ENCODE measurements at regions not wholly inside any gene's neighbourhood (a gene's known extent, or its start where the extent isn't known, plus 50 kb on each side); places are given as distances from the start of the nearest gene placed in this dataset.

GRCh38 chr7:155216475-155217272 lies 81.0 kb upstream of the INSIG1 start:
- no peak for DNase-seq (ENCODE audit: low spot score)

- no peak for DNase-seq (ENCODE audit: low spot score)
Measured at GRCh38 chr7:155217634-155218033, 80.0 kb upstream of the INSIG1 start.

- no peak for DNase-seq (ENCODE audit: low spot score)
Measured at GRCh38 chr7:155218276-155219153, 79.2 kb upstream of the INSIG1 start.

- no peak for DNase-seq (ENCODE audit: low spot score)
Measured at GRCh38 chr7:155219154-155219531, 78.5 kb upstream of the INSIG1 start.

- DNase-seq (ENCODE audit: low spot score): no peak
Measured at GRCh38 chr7:155219947-155220769, 77.5 kb upstream of the INSIG1 start.

GRCh38 chr7:155220903-155221302 lies 76.8 kb upstream of the INSIG1 start:
- DNase-seq (ENCODE audit: low spot score): no peak

GRCh38 chr7:155221547-155221946 lies 76.1 kb upstream of the INSIG1 start:
- DNase-seq (ENCODE audit: low spot score): no peak

- no peak for DNase-seq (ENCODE audit: low spot score)
Measured at GRCh38 chr7:155222061-155222460, 75.6 kb upstream of the INSIG1 start.

- DNase-seq (ENCODE audit: low spot score): no peak
Measured at GRCh38 chr7:155222573-155222972, 75.1 kb upstream of the INSIG1 start.

- no peak for DNase-seq (ENCODE audit: low spot score)
Measured at GRCh38 chr7:155223021-155223420, 74.7 kb upstream of the INSIG1 start.

GRCh38 chr7:155223503-155223902 lies 74.2 kb upstream of the INSIG1 start:
- DNase-seq (ENCODE audit: low spot score): no peak

- no peak for DNase-seq (ENCODE audit: low spot score)
Measured at GRCh38 chr7:155224116-155224811, 73.4 kb upstream of the INSIG1 start.

- DNase-seq (ENCODE audit: low spot score): no peak
Measured at GRCh38 chr7:155225095-155225494, 72.6 kb upstream of the INSIG1 start.

- DNase-seq (ENCODE audit: low spot score): no peak
Measured at GRCh38 chr7:155225516-155225915, 72.2 kb upstream of the INSIG1 start.

- DNase-seq (ENCODE audit: low spot score): no peak
Measured at GRCh38 chr7:155226261-155227003, 71.2 kb upstream of the INSIG1 start.

- no peak for DNase-seq (ENCODE audit: low spot score)
Measured at GRCh38 chr7:155227004-155227787, 70.5 kb upstream of the INSIG1 start.

GRCh38 chr7:155227788-155228458 lies 69.8 kb upstream of the INSIG1 start:
- no peak for DNase-seq (ENCODE audit: low spot score)

- DNase-seq (ENCODE audit: low spot score): no peak
Measured at GRCh38 chr7:155228459-155228845, 69.2 kb upstream of the INSIG1 start.

GRCh38 chr7:155228894-155229293 lies 68.8 kb upstream of the INSIG1 start:
- no peak for DNase-seq (ENCODE audit: low spot score)

Measured in HuH-7.5 (cell line).